ENCODE measurements at regions not wholly inside any gene's neighbourhood (a gene's known extent, or its start where the extent isn't known, plus 50 kb on each side); places are given as distances from the start of the nearest gene placed in this dataset.

GRCh38 chr11:42054351-42054900, 595.0 kb upstream of the LRRC4C start:
- DNase-seq (ENCODE audit: extremely low spot score, unreplicated experiment): no peak
- no peaks in the 10 kb centered on the region for H3K4me1 Mint-ChIP-seq (ENCODE audit: unreplicated experiment)
- no peaks in the 10 kb centered on the region for H3K27me3 Mint-ChIP-seq
- no peak overlapping the region for H3K27ac Mint-ChIP-seq
- no peak overlapping the region for H3K4me3 Mint-ChIP-seq
- TF ChIP-seq, protein P1, sequence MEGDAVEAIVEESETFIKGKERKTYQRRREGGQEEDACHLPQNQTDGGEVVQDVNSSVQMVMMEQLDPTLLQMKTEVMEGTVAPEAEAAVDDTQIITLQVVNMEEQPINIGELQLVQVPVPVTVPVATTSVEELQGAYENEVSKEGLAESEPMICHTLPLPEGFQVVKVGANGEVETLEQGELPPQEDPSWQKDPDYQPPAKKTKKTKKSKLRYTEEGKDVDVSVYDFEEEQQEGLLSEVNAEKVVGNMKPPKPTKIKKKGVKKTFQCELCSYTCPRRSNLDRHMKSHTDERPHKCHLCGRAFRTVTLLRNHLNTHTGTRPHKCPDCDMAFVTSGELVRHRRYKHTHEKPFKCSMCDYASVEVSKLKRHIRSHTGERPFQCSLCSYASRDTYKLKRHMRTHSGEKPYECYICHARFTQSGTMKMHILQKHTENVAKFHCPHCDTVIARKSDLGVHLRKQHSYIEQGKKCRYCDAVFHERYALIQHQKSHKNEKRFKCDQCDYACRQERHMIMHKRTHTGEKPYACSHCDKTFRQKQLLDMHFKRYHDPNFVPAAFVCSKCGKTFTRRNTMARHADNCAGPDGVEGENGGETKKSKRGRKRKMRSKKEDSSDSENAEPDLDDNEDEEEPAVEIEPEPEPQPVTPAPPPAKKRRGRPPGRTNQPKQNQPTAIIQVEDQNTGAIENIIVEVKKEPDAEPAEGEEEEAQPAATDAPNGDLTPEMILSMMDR (conservative IDR thresholded peaks at IDR 0.05): no peak
- H3K9me3 Mint-ChIP-seq: no peaks in the 10 kb centered on the region
- no peaks in the 10 kb centered on the region for H3K36me3 Mint-ChIP-seq

DNA sequence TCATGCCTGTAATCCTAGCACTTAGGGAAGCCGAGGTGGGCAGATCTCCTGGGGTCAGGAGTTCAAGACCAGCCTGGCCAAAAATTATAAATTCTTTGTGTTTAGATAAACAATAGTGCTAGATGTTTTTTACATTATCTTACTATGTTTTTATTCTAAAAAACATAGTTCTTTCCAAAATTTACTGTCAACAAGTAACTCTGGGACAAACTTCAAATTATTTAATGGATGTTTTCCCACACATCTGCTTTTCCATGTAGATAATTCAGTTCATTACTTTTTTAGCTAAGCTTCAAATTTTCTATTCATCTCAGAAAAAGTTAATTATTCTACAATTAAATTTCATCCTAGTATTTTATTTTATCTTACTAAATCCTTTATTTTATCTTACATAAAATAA, 596.2 kb upstream of the LRRC4C start:
- Mint-ChIP-seq H3K36me3 (no peaks in the 10 kb centered on the region), H3K27ac (no peak overlapping the region), H3K27me3 (no peaks in the 10 kb centered on the region), H3K9me3 (no peaks in the 10 kb centered on the region), H3K4me3 (no peak overlapping the region), H3K4me1 (ENCODE audit: unreplicated experiment) (no peaks in the 10 kb centered on the region)
- no peak for DNase-seq (ENCODE audit: extremely low spot score, unreplicated experiment)
- TF ChIP-seq, protein P1 (conservative IDR thresholded peaks at IDR 0.05): no peak

- TF ChIP-seq, protein P1 (conservative IDR thresholded peaks at IDR 0.05): no peak
- no peaks in the 10 kb centered on the region for H3K36me3 Mint-ChIP-seq
- H3K4me1 Mint-ChIP-seq (ENCODE audit: unreplicated experiment): peaks cover 4% of the 10 kb centered on the region
- no peak for DNase-seq (ENCODE audit: extremely low spot score, unreplicated experiment)
- H3K27me3 Mint-ChIP-seq: no peaks in the 10 kb centered on the region
- H3K4me3 Mint-ChIP-seq: no peak overlapping the region
- no peaks in the 10 kb centered on the region for H3K9me3 Mint-ChIP-seq
- H3K27ac Mint-ChIP-seq: no peak overlapping the region
These were observed 599.3 kb upstream of the LRRC4C start for GRCh38 chr11:42058794-42059193.

DNA sequence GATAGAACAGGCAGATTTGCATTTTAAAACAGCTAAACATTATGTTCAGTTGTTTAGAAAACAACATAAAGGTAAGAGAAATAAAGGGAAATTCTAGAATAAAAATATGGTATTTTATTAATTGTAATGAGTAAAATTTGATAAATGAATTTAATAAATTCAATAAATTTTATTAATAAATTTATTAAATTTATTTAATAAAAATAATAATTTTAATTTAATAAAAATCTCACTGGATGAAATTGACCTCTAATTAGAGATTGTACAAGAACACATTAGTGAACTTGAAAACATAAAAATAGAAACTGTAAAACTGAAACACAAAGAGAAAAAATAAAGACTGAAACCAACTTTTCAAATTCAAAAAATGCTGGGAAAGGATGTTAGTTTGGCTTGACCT, 605.7 kb upstream of the LRRC4C start:
- TF ChIP-seq, protein P1 (conservative IDR thresholded peaks at IDR 0.05): no peak
- H3K4me3 Mint-ChIP-seq: no peak overlapping the region

GRCh38 chr11:42066113-42066512, 606.7 kb upstream of the LRRC4C start:
- H3K9me3 Mint-ChIP-seq: peaks cover 6% of the 10 kb centered on the region
- no peak overlapping the region for H3K27ac Mint-ChIP-seq
- TF ChIP-seq, protein P1 (conservative IDR thresholded peaks at IDR 0.05): no peak
- no peak overlapping the region for H3K4me3 Mint-ChIP-seq
- no peak for DNase-seq (ENCODE audit: extremely low spot score, unreplicated experiment)
- H3K27me3 Mint-ChIP-seq: no peaks in the 10 kb centered on the region
- no peaks in the 10 kb centered on the region for H3K4me1 Mint-ChIP-seq (ENCODE audit: unreplicated experiment)
- H3K36me3 Mint-ChIP-seq: no peaks in the 10 kb centered on the region

More for the DNA sequence above, 605.7 kb upstream of the LRRC4C start:
- no peaks in the 10 kb centered on the region for H3K36me3 Mint-ChIP-seq
- peaks cover 6% of the 10 kb centered on the region for H3K9me3 Mint-ChIP-seq
- peaks cover 4% of the 10 kb centered on the region for H3K4me1 Mint-ChIP-seq (ENCODE audit: unreplicated experiment)
- no peaks in the 10 kb centered on the region for H3K27me3 Mint-ChIP-seq
- DNase-seq (ENCODE audit: extremely low spot score, unreplicated experiment): no peak
- H3K27ac Mint-ChIP-seq: no peak overlapping the region

DNA sequence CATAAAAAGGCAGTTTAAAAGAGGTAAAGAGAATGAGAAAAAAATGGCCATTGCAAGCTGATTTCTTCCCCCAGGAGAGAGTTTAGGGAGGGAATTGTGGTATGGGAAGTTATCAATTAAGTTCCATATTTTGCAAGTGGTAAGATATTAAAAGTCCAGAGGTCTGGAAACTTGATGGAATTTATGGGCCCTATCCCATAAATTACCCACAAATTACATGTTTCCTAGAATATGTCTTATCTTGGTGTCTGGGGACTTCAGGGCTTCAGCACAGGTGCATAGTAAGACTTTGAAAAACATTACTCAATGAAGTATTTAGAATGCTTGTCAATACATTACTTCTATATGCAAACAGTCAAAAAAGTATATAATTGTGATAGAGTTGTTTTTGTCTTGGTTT, 614.9 kb upstream of the LRRC4C start:
- Mint-ChIP-seq H3K9me3 (no peaks in the 10 kb centered on the region), H3K27ac (no peak overlapping the region), H3K27me3 (no peaks in the 10 kb centered on the region), H3K4me3 (no peak overlapping the region), H3K4me1 (ENCODE audit: unreplicated experiment) (no peaks in the 10 kb centered on the region), H3K36me3 (no peaks in the 10 kb centered on the region)
- DNase-seq (ENCODE audit: extremely low spot score, unreplicated experiment): no peak
- TF ChIP-seq, protein P1 (conservative IDR thresholded peaks at IDR 0.05): no peak
